OCI-LY1 (cell line): ENCODE measurements at regions not wholly inside any gene's neighbourhood (a gene's known extent, or its start where the extent isn't known, plus 50 kb on each side); places are given as distances from the start of the nearest gene placed in this dataset.

Experiments used
- CTCF ChIP-seq: fragments of 200-600 bp; sonication (generic), shearing (Covaris generic); IDR thresholded peaks from 2 replicates; pipeline ENCODE4 v1.5.1; 2017; ENCODE audit warnings: mild to moderate bottlenecking, antibody characterized with exemption, low read length, moderate library complexity, mixed read lengths
- EZH2 ChIP-seq: fragments of 200-600 bp; sonication (generic), shearing (Covaris generic); IDR thresholded peaks from 2 replicates; pipeline ENCODE4 v1.8.0; 2017; ENCODE audit warnings: borderline replicate concordance, mixed run types, mild to moderate bottlenecking, antibody characterized with exemption, low read length, moderate library complexity, mixed read lengths

- TF ChIP-seq CTCF: no peak
- no peak for TF ChIP-seq EZH2
These were observed 164.2 kb upstream of the PUM3 start for GRCh38 chr9:3008091-3008490.
